ENCODE measurements at regions not wholly inside any gene's neighbourhood (a gene's known extent, or its start where the extent isn't known, plus 50 kb on each side); places are given as distances from the start of the nearest gene placed in this dataset. TPM values are rescaled to one million over a fixed set of nuclear protein-coding genes. Genes with fewer than 3 reads are reported as not detected.
"Not testable (repeated sequence)": the region's sequence is repeated elsewhere in the genome, so short reads cannot be mapped to it uniquely, and the experiment has no call there.

DNA sequence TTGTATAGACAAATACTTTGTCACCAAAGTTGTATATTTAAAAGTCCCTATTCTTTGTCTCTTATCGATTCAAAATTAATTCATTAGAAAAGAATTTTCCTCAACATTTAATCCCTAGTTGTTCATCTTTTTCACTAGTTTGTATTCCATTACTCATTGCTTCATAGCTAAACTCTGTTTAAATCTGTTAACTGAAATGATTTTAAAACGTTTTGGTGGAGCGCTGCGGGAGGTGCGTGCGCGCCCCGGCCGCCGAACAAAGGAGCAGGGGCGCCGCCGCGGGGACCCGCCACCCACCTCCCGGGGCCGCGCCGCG lies 56.4 kb upstream of the GOLGA8A start:
- DNase-seq, result no peak
- H3K4me1 Mint-ChIP-seq (ENCODE audit: low read depth), result peaks cover 5% of the 10 kb centered on the region
- H3K27me3 Mint-ChIP-seq, result peaks cover 32% of the 10 kb centered on the region
- intact Hi-C loops (cut with micrococcal nuclease), result no loop called here
- no peak overlapping the region for H3K4me3 Mint-ChIP-seq
- H3K36me3 Mint-ChIP-seq, result peaks cover 1% of the 10 kb centered on the region
- H3K9me3 Mint-ChIP-seq, result peaks cover 6% of the 10 kb centered on the region
- ChIA-PET POLR2A (no interaction called here), CTCF (no interaction called here)
- H3K27ac Mint-ChIP-seq, result no peak overlapping the region

DNA sequence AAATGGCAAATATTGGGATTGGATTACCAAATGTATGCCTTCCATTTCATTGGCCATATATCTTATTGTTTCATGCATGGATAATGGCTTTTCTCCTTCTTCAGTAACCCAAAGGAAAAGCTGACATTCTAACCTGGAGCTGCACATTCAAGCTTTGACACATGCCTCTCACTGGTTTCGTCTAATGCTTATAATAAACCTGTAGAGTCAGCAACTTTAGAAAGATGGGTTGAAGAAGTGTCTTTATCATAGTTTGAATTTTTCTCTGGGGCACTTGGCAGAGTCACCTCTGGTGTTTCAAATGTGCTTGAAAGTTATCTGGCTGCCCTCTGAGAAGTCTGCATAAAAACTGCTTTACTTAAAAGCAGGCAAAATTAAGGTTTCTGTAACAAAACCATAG lies 55.4 kb upstream of the GOLGA8A start:
- H3K27ac Mint-ChIP-seq, result no peak overlapping the region
- H3K27me3 Mint-ChIP-seq, result peaks cover 30% of the 10 kb centered on the region
- H3K36me3 Mint-ChIP-seq, result peaks cover 1% of the 10 kb centered on the region
- H3K9me3 Mint-ChIP-seq, result peaks cover 6% of the 10 kb centered on the region
- POLR2A ChIA-PET, result no interaction called here
- no peak overlapping the region for H3K4me3 Mint-ChIP-seq
- no peak for DNase-seq
- H3K4me1 Mint-ChIP-seq (ENCODE audit: low read depth), result peaks cover 5% of the 10 kb centered on the region
- intact Hi-C loops (cut with micrococcal nuclease), result no loop called here
- CTCF ChIA-PET, result no interaction called here

DNA sequence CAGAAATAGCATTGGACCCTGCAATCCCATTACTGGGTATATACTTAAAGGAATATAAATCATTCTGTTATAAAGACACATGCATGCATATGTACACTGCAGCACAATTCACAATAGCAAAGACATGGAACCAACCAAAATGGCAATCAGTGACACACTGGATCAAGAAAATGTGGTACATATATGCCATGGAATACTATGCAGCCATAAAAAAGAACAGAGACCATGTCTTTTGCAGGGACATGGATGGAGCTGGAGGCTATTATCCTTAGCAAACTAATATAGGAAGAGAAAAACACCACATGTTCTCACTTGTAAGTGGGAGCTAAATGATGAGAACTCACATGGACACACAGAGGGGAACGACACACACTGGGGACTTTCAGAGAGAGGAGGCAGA lies 53.9 kb upstream of the GOLGA8A start:
- CTCF ChIA-PET, result not testable (repeated sequence)

DNA sequence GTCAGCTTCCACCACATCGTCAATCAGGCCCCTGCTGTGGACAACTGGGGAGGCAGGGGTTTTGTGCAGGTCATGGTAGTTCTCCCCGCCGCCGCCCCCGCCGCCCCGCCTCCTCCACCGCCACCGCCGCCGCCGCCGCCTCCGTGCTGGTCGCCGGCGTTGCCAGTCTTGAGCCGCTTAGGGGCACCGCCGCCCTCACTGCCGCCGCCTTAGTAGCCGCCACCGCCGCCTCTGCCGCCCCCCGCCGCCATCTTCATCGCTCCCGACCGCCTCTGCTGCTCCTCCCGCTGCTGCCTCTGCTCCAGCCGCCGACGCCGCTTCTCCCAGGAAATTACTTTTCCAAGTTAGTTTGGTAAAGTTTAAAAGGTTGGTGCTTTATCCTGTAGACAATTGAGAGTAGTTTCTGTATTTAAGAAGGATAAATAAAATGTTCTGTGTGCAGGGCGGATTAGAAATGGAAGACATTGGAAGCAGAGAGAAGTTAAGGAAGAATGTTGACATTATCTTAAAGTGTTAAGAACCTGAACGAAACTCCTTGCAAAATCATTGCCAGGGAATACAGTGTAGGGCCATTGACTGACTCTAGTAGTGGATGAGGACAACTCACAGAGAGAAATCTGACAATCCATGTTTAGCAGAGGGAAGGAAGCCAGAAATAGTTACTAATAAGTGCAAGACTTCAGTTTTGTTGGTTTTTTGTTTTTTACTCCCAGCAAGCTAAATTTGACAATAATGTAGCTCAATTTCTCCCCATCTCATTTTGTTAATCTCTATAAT lies 53.0 kb upstream of the GOLGA8A start:
- no peak for DNase-seq
- peaks cover 26% of the 10 kb centered on the region for H3K27me3 Mint-ChIP-seq
- intact Hi-C loops (cut with micrococcal nuclease), result no loop called here
- H3K4me3 Mint-ChIP-seq, result no peak overlapping the region
- peaks cover 1% of the 10 kb centered on the region for H3K36me3 Mint-ChIP-seq
- peaks cover 6% of the 10 kb centered on the region for H3K9me3 Mint-ChIP-seq
- H3K27ac Mint-ChIP-seq, result no peak overlapping the region
- ChIA-PET CTCF (no interaction called here), POLR2A (no interaction called here)
- peaks cover 5% of the 10 kb centered on the region for H3K4me1 Mint-ChIP-seq (ENCODE audit: low read depth)

More for the DNA sequence above, 53.9 kb upstream of the GOLGA8A start:
- DNase-seq; POLR2A ChIA-PET; H3K4me3 Mint-ChIP-seq; intact Hi-C loops (cut with micrococcal nuclease); H3K9me3 Mint-ChIP-seq; H3K36me3 Mint-ChIP-seq; H3K4me1 Mint-ChIP-seq (ENCODE audit: low read depth); H3K27ac Mint-ChIP-seq: not testable (repeated sequence)
- H3K27me3 Mint-ChIP-seq, result peaks cover 27% of the 10 kb centered on the region

DNA sequence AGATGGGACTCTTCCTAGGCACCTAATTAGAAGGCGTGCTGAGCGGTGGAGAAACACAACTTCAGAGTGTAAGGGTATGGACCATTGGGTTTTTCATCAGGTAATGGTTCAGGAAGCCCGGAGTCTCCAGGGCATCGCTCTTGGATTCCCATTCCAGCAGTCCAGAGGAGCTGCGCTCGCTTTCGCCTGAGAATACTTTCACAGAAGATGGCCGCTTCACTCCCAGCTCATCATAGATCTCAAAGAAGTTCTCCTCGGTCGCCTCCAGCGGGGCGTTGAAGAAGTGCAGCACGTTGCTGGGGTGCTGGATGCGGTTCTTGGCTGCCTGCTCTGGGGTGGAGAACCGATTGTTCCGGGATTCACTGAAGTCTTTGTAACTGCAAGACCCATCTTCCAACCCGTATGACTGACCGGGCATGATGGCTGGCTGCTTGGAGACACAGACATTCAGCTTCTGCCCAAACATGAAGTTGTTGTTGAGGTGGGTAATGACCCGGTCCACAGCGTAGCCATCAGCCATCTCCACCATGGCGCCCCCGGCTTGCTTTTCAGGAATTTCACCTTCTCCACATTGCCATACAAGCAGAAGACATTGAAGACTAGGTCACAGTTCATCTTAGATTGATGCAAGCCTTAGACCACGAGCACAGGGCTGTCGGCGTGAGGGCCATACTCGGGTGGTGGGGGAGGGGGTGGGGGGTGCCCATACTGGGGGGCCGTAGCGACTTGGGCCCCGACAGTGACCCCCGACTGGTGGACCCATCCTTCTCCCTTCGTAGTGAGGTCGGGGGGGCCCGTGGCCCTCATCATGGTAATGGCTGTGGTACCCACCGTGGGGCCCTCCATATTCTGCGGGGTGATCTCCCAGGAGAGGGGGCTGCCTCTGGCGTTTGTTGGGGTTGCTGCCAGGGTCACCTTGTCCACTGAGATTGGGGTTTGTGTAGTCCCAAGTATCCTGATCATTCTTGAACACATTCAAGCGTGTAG lies 51.7 kb upstream of the GOLGA8A start:
- H3K27ac Mint-ChIP-seq; H3K4me3 Mint-ChIP-seq; H3K36me3 Mint-ChIP-seq; CTCF ChIA-PET; DNase-seq; H3K9me3 Mint-ChIP-seq; H3K4me1 Mint-ChIP-seq (ENCODE audit: low read depth); intact Hi-C loops (cut with micrococcal nuclease); POLR2A ChIA-PET: not testable (repeated sequence)
- peaks cover 23% of the 10 kb centered on the region for H3K27me3 Mint-ChIP-seq

Small RNAs in the stretch of these regions (microRNA-seq; reads per million reads assigned to microRNA genes)
- not detected for gene MIR1233-2 (ENCODE audit: borderline microRNAs expressed, borderline number of aligned reads, borderline replicate concordance)
